GM12878 (cell line): ENCODE measurements at regions not wholly inside any gene's neighbourhood (a gene's known extent, or its start where the extent isn't known, plus 50 kb on each side); places are given as distances from the start of the nearest gene placed in this dataset.

Experiments
- ATAC-seq: fragments of 200-7000 bp; cut with Tn5 transposase; 3 replicates; pipeline ENCODE4 v1.9.1; 2020; ENCODE audit warnings: mild to moderate bottlenecking, moderate library complexity
- BruUV-seq: library from RNA; stranded (reverse); fragments of 400-500 nt; replicated peaks from 2 replicates; lab custom pipeline; 2021; lab: Mats Ljungman, UMichigan
- CTCF ChIA-PET: fragments of 300-600 bp; sonication (Branson Sonifier 250); formaldehyde crosslinking; extraction: SDS; loops from one replicate; lab custom pipeline; 2021; ENCODE audit warnings: inconsistent platforms; lab: Yijun Ruan, JAX
- POLR2A ChIA-PET: fragments of 350-600 bp; formaldehyde crosslinking; extraction: SDS; loops from one replicate; lab custom pipeline; 2021; ENCODE audit warnings: inconsistent platforms; lab: Charles Lee
- RAD21 ChIA-PET: fragments of 300-600 bp; sonication (Branson Sonifier 250); formaldehyde crosslinking; loops from one replicate; lab custom pipeline; 2023; ENCODE audit warnings: antibody characterized with exemption; ENCODE audit not compliant: unreplicated experiment; lab: Charles Lee
- SMC1A ChIA-PET: fragments of 300-600 bp; sonication (Branson Sonifier 250); formaldehyde crosslinking; loops from one replicate; lab custom pipeline; 2023; ENCODE audit not compliant: unreplicated experiment, uncharacterized antibody; lab: Charles Lee
- DNase-seq: peaks from one replicate; pipeline ENCODE4 v3.0.0-alpha.2; 2011; ENCODE audit warnings: low read depth, low spot score
- FAIRE-seq: peaks from 3 replicates; lab custom pipeline; 2011; peaks lifted over from hg19 to GRCh38; lab: Jason Lieb, UNC
- H2AFZ ChIP-seq: 2 replicates; pipeline ENCODE4 v1.6.0; 2011; ENCODE audit warnings: low read depth, low read length, control low read depth; ENCODE audit not compliant: control insufficient read depth
- H3K27ac ChIP-seq: 2 replicates; pipeline ENCODE4 v1.5.1; 2011; ENCODE audit warnings: control low read depth; ENCODE audit not compliant: control insufficient read depth, insufficient read depth
- H3K27me3 ChIP-seq, 2 experiments: replicated peaks in 1 of 2; 2 replicates each; pipeline versions ENCODE4 v1.6.0 to v1.6.1; 2011; ENCODE audit warnings: low read length in 1 of 2; ENCODE audit not compliant: control insufficient read depth in 2 of 2, insufficient read depth in 2 of 2
- H3K36me3 ChIP-seq, 2 experiments: 2 replicates each; pipeline ENCODE4 v1.5.1; 2011; ENCODE audit warnings: low read length in 1 of 2; ENCODE audit not compliant: control insufficient read depth in 2 of 2, insufficient read depth in 2 of 2
- H3K4me1 ChIP-seq: 2 replicates; pipeline ENCODE4 v1.6.1; 2011; ENCODE audit warnings: mild to moderate bottlenecking, low read length, moderate library complexity, mixed read lengths; ENCODE audit not compliant: control insufficient read depth, insufficient read depth
- H3K4me2 ChIP-seq: 2 replicates; pipeline ENCODE4 v1.6.0; 2011; ENCODE audit warnings: control low read depth; ENCODE audit not compliant: control insufficient read depth, insufficient read depth
- H3K4me3 ChIP-seq: fragments of 200-600 bp; sonication (generic); 2 replicates; pipeline ENCODE4 v1.5.1; 2016
- H3K79me2 ChIP-seq: 2 replicates; pipeline ENCODE4 v1.6.0; 2011; ENCODE audit warnings: low read length; ENCODE audit not compliant: control insufficient read depth, insufficient read depth
- H3K9ac ChIP-seq: 2 replicates; pipeline ENCODE4 v1.8.0; 2011; ENCODE audit warnings: low read length, control low read depth, mixed read lengths; ENCODE audit not compliant: control insufficient read depth, insufficient read depth
- H3K9me3 ChIP-seq: replicated peaks from 3 replicates; pipeline ENCODE4 v1.5.1; 2011; ENCODE audit warnings: mild to moderate bottlenecking, low read length; ENCODE audit not compliant: control insufficient read depth, insufficient read depth
- H4K20me1 ChIP-seq: 2 replicates; pipeline ENCODE4 v1.6.0; 2011; ENCODE audit not compliant: control insufficient read depth, insufficient read depth
- POLR2AphosphoS5 ChIP-seq: IDR thresholded peaks from 2 replicates; pipeline ENCODE4 v1.6.1; 2011; ENCODE audit warnings: mild to moderate bottlenecking, low read length, inconsistent platforms
- SIX5 ChIP-seq: IDR thresholded peaks from 2 replicates; pipeline ENCODE4 v1.6.1; 2011; ENCODE audit warnings: mild to moderate bottlenecking, low read depth, low read length, moderate library complexity; ENCODE audit not compliant: severe bottlenecking
- SREBF2 ChIP-seq: IDR thresholded peaks from 2 replicates; pipeline ENCODE4 v1.6.1; 2012; ENCODE audit warnings: mild to moderate bottlenecking, low read length
- WGBS: methylation state at CpG from one replicate; pipeline ENCODE4 v1.1.6; 2016; ENCODE audit warnings: low lambda C conversion rate; ENCODE audit not compliant: insufficient replicate concordance, insufficient coverage; ENCODE audit errors: missing lambda C conversion rate; 5-methylcytosine and 5-hydroxymethylcytosine counted together
- in situ Hi-C: fragments of 300-500 bp; cut with MboI; formaldehyde crosslinking; loops from 9 replicates; pipeline ENCODE4 v1.14.3; 2018; ENCODE audit warnings: mixed read lengths
- intact Hi-C: fragments of 100-400 bp; cut with micrococcal nuclease; formaldehyde crosslinking; loops from one replicate; pipeline ENCODE4 v1.14.2; 2022; ENCODE audit not compliant: unreplicated experiment
- TF ChIP-seq, protein P1 (sequence below): IDR thresholded peaks from 2 replicates; pipeline ENCODE4 v1.6.1; 2011; ENCODE audit warnings: borderline replicate concordance, low read depth, mild to moderate bottlenecking, moderate library complexity, mixed read lengths, low read length; ENCODE audit not compliant: insufficient read depth; ENCODE audit errors: extremely low read length

DNA sequence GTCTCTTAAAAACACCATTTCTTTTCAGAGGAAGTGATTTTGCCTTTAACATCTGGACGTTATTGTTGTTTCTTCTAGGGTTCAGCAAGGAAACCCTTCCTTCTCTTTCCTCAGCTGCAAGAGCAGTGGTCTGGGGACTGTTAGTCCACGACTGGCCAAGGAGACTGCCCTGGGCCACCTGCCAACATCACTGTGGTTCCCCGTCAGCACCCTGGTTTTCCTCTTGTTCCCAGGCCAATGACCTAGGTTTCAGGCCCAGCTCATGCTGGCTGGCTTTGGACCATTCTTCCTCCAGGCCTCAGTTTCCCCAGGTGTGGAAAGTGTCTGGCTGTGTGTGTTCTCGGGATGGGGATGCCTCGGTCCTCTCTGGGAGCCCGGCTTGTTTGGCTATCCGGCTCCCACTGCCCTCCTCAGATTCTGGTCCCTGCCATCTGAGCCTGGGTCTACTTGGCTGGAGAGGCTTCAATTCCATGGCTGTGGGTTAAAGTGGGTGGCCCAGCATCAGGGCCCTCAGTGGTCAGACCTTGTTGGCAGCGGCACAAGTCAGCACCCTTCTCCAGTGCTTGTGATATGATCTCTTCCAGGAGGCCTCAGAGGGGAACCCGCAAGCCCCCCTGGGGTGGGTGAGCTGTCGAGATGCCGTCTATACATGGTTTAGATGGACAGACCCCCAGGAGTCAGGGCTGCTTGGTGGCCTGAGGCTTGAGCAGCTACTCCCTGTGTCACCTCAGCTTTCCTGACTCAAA is 234.3 kb upstream of the HS6ST1 start:
- Histone ChIP-seq H3K4me1 (no peaks in the 10 kb centered on the region), H3K27ac (no peak overlapping the region), H3K4me3 (no peak overlapping the region), H4K20me1 (no peaks in the 10 kb centered on the region), H2AFZ (no peak overlapping the region), H3K4me2 (no peak overlapping the region), H3K36me3 (no peaks in the 10 kb centered on the region), H3K9me3 (no peaks in the 10 kb centered on the region), H3K27me3 (peaks cover 2 to 8% of the 10 kb centered on the region in 2 experiments; a peak in 3 of 4 replicates), H3K79me2 (no peaks in the 10 kb centered on the region), H3K9ac (no peak overlapping the region)
- TF ChIP-seq, protein P1, sequence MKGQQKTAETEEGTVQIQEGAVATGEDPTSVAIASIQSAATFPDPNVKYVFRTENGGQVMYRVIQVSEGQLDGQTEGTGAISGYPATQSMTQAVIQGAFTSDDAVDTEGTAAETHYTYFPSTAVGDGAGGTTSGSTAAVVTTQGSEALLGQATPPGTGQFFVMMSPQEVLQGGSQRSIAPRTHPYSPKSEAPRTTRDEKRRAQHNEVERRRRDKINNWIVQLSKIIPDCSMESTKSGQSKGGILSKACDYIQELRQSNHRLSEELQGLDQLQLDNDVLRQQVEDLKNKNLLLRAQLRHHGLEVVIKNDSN, result no peak
- TF ChIP-seq SREBF2, result no peak
- CTCF ChIA-PET, result no interaction called here
- BruUV-seq, result no TSS peak
- SMC1A ChIA-PET, result no interaction called here
- intact Hi-C loops, result no loop called here
- POLR2A ChIA-PET, result no interaction called here
- ATAC-seq (no peak), DNase-seq (no peak), FAIRE-seq (no peak)
- WGBS, result 18% methylated on average over 11 of the region's 11 CpGs
- in situ Hi-C loops, result no loop called here
- RAD21 ChIA-PET, result no interaction called here

DNA sequence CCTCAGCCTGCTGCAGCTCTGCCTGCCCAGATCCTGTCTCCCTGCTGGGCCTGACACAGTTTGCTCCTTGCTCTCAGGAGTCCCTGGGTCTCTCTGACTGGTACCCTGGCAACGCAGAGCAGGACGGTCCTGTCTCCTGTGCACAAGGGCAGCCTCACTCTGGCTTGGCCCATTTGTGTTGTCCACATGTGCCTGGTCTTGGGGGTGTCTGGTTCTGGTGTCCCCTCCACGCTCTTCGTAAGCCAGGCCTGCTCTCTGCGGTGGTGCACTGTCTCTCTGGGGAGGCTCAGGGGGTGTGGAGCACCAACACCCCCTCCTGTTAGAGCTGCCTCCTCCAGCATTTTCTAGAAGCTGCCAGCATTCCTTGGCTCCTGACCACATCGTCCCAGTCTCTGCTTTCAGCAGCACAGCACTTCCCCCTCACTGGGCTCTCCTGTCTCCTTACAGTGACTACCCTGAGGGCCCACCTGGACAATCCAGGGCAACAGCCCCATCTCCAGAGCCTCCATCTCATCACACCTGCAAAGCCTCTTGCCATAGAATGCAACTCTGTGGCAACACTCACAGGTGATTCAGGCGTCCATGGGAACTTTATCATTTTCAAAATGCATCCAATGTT is 235.6 kb upstream of the HS6ST1 start:
- H3K27ac ChIP-seq, result no peak overlapping the region
- ChIA-PET POLR2A (no interaction called here), SMC1A (no interaction called here), CTCF (no interaction called here), RAD21 (no interaction called here)
- ATAC-seq (no peak), FAIRE-seq (no peak), DNase-seq (no peak)
- H3K36me3 ChIP-seq, result no peaks in the 10 kb centered on the region
- H3K9ac ChIP-seq, result no peak overlapping the region
- no peak overlapping the region for H2AFZ ChIP-seq
- TF ChIP-seq SIX5, result no peak
- TF ChIP-seq POLR2AphosphoS5, result no peak
- H4K20me1 ChIP-seq, result no peaks in the 10 kb centered on the region
- intact Hi-C loops, result no loop called here
- H3K4me2 ChIP-seq, result no peak overlapping the region
- in situ Hi-C loops, result no loop called here
- no TSS peak for BruUV-seq
- 9% methylated on average over 7 of the region's 7 CpGs for WGBS
- H3K4me3 ChIP-seq, result no peak overlapping the region
- H3K27me3 ChIP-seq, result peaks cover 2 to 8% of the 10 kb centered on the region in 2 experiments; a peak in 3 of 4 replicates
- H3K79me2 ChIP-seq, result no peaks in the 10 kb centered on the region
- no peaks in the 10 kb centered on the region for H3K4me1 ChIP-seq
- H3K9me3 ChIP-seq, result no peaks in the 10 kb centered on the region
